GM12878 (cell line): ENCODE measurements at regions not wholly inside any gene's neighbourhood (a gene's known extent, or its start where the extent isn't known, plus 50 kb on each side); places are given as distances from the start of the nearest gene placed in this dataset.

Experiments
- ATAC-seq: fragments of 200-7000 bp; cut with Tn5 transposase; 3 replicates; pipeline ENCODE4 v1.9.1; 2020; ENCODE audit warnings: mild to moderate bottlenecking, moderate library complexity
- BruUV-seq: library from RNA; stranded (reverse); fragments of 400-500 nt; replicated peaks from 2 replicates; lab custom pipeline; 2021; lab: Mats Ljungman, UMichigan
- CTCF ChIA-PET: fragments of 300-600 bp; sonication (Branson Sonifier 250); formaldehyde crosslinking; extraction: SDS; loops from one replicate; lab custom pipeline; 2021; ENCODE audit warnings: inconsistent platforms; lab: Yijun Ruan, JAX
- POLR2A ChIA-PET: fragments of 350-600 bp; formaldehyde crosslinking; extraction: SDS; loops from one replicate; lab custom pipeline; 2021; ENCODE audit warnings: inconsistent platforms; lab: Charles Lee
- RAD21 ChIA-PET: fragments of 300-600 bp; sonication (Branson Sonifier 250); formaldehyde crosslinking; loops from one replicate; lab custom pipeline; 2023; ENCODE audit warnings: antibody characterized with exemption; ENCODE audit not compliant: unreplicated experiment; lab: Charles Lee
- SMC1A ChIA-PET: fragments of 300-600 bp; sonication (Branson Sonifier 250); formaldehyde crosslinking; loops from one replicate; lab custom pipeline; 2023; ENCODE audit not compliant: unreplicated experiment, uncharacterized antibody; lab: Charles Lee
- DNase-seq: peaks from one replicate; pipeline ENCODE4 v3.0.0-alpha.2; 2011; ENCODE audit warnings: low read depth, low spot score
- FAIRE-seq: peaks from 3 replicates; lab custom pipeline; 2011; peaks lifted over from hg19 to GRCh38; lab: Jason Lieb, UNC
- H2AFZ ChIP-seq: 2 replicates; pipeline ENCODE4 v1.6.0; 2011; ENCODE audit warnings: low read depth, low read length, control low read depth; ENCODE audit not compliant: control insufficient read depth
- H3K27ac ChIP-seq: 2 replicates; pipeline ENCODE4 v1.5.1; 2011; ENCODE audit warnings: control low read depth; ENCODE audit not compliant: control insufficient read depth, insufficient read depth
- H3K27me3 ChIP-seq, 2 experiments: replicated peaks in 1 of 2; 2 replicates each; pipeline versions ENCODE4 v1.6.0 to v1.6.1; 2011; ENCODE audit warnings: low read length in 1 of 2; ENCODE audit not compliant: control insufficient read depth in 2 of 2, insufficient read depth in 2 of 2
- H3K36me3 ChIP-seq, 2 experiments: 2 replicates each; pipeline ENCODE4 v1.5.1; 2011; ENCODE audit warnings: low read length in 1 of 2; ENCODE audit not compliant: control insufficient read depth in 2 of 2, insufficient read depth in 2 of 2
- H3K4me1 ChIP-seq: 2 replicates; pipeline ENCODE4 v1.6.1; 2011; ENCODE audit warnings: mild to moderate bottlenecking, low read length, moderate library complexity, mixed read lengths; ENCODE audit not compliant: control insufficient read depth, insufficient read depth
- H3K4me2 ChIP-seq: 2 replicates; pipeline ENCODE4 v1.6.0; 2011; ENCODE audit warnings: control low read depth; ENCODE audit not compliant: control insufficient read depth, insufficient read depth
- H3K4me3 ChIP-seq: fragments of 200-600 bp; sonication (generic); 2 replicates; pipeline ENCODE4 v1.5.1; 2016
- H3K79me2 ChIP-seq: 2 replicates; pipeline ENCODE4 v1.6.0; 2011; ENCODE audit warnings: low read length; ENCODE audit not compliant: control insufficient read depth, insufficient read depth
- H3K9ac ChIP-seq: 2 replicates; pipeline ENCODE4 v1.8.0; 2011; ENCODE audit warnings: low read length, control low read depth, mixed read lengths; ENCODE audit not compliant: control insufficient read depth, insufficient read depth
- H3K9me3 ChIP-seq: replicated peaks from 3 replicates; pipeline ENCODE4 v1.5.1; 2011; ENCODE audit warnings: mild to moderate bottlenecking, low read length; ENCODE audit not compliant: control insufficient read depth, insufficient read depth
- H4K20me1 ChIP-seq: 2 replicates; pipeline ENCODE4 v1.6.0; 2011; ENCODE audit not compliant: control insufficient read depth, insufficient read depth
- CBFB ChIP-seq: IDR thresholded peaks from 2 replicates; pipeline ENCODE4 v1.6.1; 2016; ENCODE audit warnings: antibody characterized with exemption, low read depth
- DPF2 ChIP-seq: fragments of 450-650 bp; IDR thresholded peaks from 2 replicates; pipeline ENCODE4 v1.6.1; 2017; ENCODE audit warnings: mild to moderate bottlenecking
- EP300 ChIP-seq, 2 experiments: fragments of 150-350 bp in 1 of 2; IDR thresholded peaks; 2 replicates each; pipeline ENCODE4 v1.6.1; 2011 to 2012; ENCODE audit warnings: low read depth in 2 of 2, low read length in 2 of 2, borderline replicate concordance in 1 of 2, improper control_type of control experiment in 1 of 2, inconsistent platforms in 1 of 2; ENCODE audit not compliant: control insufficient read depth in 1 of 2
- JUND ChIP-seq: IDR thresholded peaks from 2 replicates; pipeline ENCODE4 v1.6.1; 2012; ENCODE audit warnings: low read depth, mild to moderate bottlenecking, low read length, improper control_type of control experiment, moderate library complexity
- TARDBP ChIP-seq: IDR thresholded peaks from 2 replicates; pipeline ENCODE4 v1.6.1; 2016; ENCODE audit warnings: borderline replicate concordance
- WGBS: methylation state at CpG from one replicate; pipeline ENCODE4 v1.1.6; 2016; ENCODE audit warnings: low lambda C conversion rate; ENCODE audit not compliant: insufficient replicate concordance, insufficient coverage; ENCODE audit errors: missing lambda C conversion rate; 5-methylcytosine and 5-hydroxymethylcytosine counted together
- in situ Hi-C: fragments of 300-500 bp; cut with MboI; formaldehyde crosslinking; loops from 9 replicates; pipeline ENCODE4 v1.14.3; 2018; ENCODE audit warnings: mixed read lengths
- intact Hi-C: fragments of 100-400 bp; cut with micrococcal nuclease; formaldehyde crosslinking; loops from one replicate; pipeline ENCODE4 v1.14.2; 2022; ENCODE audit not compliant: unreplicated experiment
- TF ChIP-seq, protein P1 (sequence below): fragments of 450-650 bp; conservative IDR thresholded peaks from 2 replicates; pipeline ENCODE4 v1.6.1; 2017; ENCODE audit warnings: mild to moderate bottlenecking, moderate library complexity
- TF ChIP-seq, protein P2 (sequence below): fragments of 450-650 bp; IDR thresholded peaks from 2 replicates; pipeline ENCODE4 v1.6.1; 2018; ENCODE audit warnings: borderline replicate concordance, mild to moderate bottlenecking; ENCODE audit not compliant: partially characterized antibody
- TF ChIP-seq, protein P3 (sequence below): fragments of 150-350 bp; IDR thresholded peaks from 2 replicates; pipeline ENCODE4 v1.6.1; 2014; ENCODE audit warnings: mild to moderate bottlenecking, low read depth, low read length
- TF ChIP-seq, protein P4 (sequence below): fragments of 450-650 bp; IDR thresholded peaks from 2 replicates; pipeline ENCODE4 v1.6.1; 2016; ENCODE audit warnings: mild to moderate bottlenecking
- TF ChIP-seq, protein P5 (sequence below): fragments of 450-650 bp; IDR thresholded peaks from 2 replicates; pipeline ENCODE4 v1.6.1; 2017; ENCODE audit warnings: mild to moderate bottlenecking, moderate library complexity

DNA sequence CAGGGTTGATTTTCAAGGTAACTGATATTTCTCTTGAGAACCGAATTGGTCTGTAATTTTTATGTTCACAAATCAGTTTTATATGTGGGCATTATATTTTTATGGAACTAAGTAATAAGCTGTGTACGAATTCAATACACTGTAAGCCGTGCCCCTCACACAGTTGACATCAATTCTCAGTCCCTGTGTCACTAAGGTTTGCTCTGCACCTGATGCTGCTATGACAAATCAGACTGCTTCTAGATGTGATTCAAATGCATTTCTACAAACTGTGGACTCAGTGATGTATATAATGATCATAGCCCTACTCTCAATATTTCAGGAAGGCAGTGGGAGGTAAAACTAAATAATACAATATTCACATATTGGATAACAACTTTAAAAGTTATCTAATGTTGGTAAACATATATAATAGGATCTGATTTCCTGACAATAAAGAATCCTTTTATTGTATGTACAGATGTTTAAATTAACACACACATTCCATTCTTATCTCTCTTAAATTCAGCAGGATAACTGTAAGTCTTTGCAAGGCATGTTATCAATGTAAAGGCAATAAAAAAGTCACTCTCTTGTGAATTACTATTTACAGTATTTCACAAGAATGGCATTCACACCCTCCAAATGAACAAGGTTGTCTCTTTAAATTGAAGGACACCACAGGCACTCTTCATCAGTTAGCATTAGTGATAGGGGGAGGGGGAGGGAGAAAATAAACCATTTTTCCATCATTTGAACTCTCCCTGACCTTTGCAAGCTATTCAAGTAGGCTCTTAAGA lies 87.2 kb upstream of the SOX5 start:
- H3K4me1 ChIP-seq = no peaks in the 10 kb centered on the region
- H3K9ac ChIP-seq = no peak overlapping the region
- CTCF ChIA-PET = no interaction called here
- H3K4me2 ChIP-seq = no peak overlapping the region
- no peak overlapping the region for H3K27ac ChIP-seq
- SMC1A ChIA-PET = interaction anchor here (0.6 kb wide), 1 partner anchor 660 kb away, joined by 3 read pairs; no protein-coding TSS in a partner anchor
- in situ Hi-C loops = no loop called here
- POLR2A ChIA-PET = no interaction called here
- H3K4me3 ChIP-seq = no peak overlapping the region
- no peak for FAIRE-seq
- WGBS = 0% methylated on average over 3 of the region's 3 CpGs
- H3K36me3 ChIP-seq = no peaks in the 10 kb centered on the region
- TF ChIP-seq, protein P1, sequence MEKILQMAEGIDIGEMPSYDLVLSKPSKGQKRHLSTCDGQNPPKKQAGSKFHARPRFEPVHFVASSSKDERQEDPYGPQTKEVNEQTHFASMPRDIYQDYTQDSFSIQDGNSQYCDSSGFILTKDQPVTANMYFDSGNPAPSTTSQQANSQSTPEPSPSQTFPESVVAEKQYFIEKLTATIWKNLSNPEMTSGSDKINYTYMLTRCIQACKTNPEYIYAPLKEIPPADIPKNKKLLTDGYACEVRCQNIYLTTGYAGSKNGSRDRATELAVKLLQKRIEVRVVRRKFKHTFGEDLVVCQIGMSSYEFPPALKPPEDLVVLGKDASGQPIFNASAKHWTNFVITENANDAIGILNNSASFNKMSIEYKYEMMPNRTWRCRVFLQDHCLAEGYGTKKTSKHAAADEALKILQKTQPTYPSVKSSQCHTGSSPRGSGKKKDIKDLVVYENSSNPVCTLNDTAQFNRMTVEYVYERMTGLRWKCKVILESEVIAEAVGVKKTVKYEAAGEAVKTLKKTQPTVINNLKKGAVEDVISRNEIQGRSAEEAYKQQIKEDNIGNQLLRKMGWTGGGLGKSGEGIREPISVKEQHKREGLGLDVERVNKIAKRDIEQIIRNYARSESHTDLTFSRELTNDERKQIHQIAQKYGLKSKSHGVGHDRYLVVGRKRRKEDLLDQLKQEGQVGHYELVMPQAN = no peak
- TF ChIP-seq, protein P2, sequence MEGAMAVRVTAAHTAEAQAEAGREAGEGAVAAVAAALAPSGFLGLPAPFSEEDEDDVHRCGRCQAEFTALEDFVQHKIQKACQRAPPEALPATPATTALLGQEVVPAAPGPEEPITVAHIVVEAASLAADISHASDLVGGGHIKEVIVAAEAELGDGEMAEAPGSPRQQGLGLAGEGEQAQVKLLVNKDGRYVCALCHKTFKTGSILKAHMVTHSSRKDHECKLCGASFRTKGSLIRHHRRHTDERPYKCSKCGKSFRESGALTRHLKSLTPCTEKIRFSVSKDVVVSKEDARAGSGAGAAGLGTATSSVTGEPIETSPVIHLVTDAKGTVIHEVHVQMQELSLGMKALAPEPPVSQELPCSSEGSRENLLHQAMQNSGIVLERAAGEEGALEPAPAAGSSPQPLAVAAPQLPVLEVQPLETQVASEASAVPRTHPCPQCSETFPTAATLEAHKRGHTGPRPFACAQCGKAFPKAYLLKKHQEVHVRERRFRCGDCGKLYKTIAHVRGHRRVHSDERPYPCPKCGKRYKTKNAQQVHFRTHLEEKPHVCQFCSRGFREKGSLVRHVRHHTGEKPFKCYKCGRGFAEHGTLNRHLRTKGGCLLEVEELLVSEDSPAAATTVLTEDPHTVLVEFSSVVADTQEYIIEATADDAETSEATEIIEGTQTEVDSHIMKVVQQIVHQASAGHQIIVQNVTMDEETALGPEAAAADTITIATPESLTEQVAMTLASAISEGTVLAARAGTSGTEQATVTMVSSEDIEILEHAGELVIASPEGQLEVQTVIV = no peak
- TF ChIP-seq CBFB = no peak
- TF ChIP-seq DPF2 = no peak
- no peak for TF ChIP-seq EP300 (IDR thresholded peaks at IDR 0.05; ENCODE audit: borderline replicate concordance in 1 of 2, control insufficient read depth in 1 of 2, low read depth in 2 of 2, low read length in 2 of 2)
- no peak for TF ChIP-seq TARDBP
- TF ChIP-seq JUND = no peak
- TF ChIP-seq, protein P3, sequence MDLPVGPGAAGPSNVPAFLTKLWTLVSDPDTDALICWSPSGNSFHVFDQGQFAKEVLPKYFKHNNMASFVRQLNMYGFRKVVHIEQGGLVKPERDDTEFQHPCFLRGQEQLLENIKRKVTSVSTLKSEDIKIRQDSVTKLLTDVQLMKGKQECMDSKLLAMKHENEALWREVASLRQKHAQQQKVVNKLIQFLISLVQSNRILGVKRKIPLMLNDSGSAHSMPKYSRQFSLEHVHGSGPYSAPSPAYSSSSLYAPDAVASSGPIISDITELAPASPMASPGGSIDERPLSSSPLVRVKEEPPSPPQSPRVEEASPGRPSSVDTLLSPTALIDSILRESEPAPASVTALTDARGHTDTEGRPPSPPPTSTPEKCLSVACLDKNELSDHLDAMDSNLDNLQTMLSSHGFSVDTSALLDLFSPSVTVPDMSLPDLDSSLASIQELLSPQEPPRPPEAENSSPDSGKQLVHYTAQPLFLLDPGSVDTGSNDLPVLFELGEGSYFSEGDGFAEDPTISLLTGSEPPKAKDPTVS = no peak
- TF ChIP-seq, protein P4, sequence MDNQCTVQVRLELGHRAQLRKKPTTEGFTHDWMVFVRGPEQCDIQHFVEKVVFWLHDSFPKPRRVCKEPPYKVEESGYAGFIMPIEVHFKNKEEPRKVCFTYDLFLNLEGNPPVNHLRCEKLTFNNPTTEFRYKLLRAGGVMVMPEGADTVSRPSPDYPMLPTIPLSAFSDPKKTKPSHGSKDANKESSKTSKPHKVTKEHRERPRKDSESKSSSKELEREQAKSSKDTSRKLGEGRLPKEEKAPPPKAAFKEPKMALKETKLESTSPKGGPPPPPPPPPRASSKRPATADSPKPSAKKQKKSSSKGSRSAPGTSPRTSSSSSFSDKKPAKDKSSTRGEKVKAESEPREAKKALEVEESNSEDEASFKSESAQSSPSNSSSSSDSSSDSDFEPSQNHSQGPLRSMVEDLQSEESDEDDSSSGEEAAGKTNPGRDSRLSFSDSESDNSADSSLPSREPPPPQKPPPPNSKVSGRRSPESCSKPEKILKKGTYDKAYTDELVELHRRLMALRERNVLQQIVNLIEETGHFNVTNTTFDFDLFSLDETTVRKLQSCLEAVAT = no peak
- TF ChIP-seq, protein P5, sequence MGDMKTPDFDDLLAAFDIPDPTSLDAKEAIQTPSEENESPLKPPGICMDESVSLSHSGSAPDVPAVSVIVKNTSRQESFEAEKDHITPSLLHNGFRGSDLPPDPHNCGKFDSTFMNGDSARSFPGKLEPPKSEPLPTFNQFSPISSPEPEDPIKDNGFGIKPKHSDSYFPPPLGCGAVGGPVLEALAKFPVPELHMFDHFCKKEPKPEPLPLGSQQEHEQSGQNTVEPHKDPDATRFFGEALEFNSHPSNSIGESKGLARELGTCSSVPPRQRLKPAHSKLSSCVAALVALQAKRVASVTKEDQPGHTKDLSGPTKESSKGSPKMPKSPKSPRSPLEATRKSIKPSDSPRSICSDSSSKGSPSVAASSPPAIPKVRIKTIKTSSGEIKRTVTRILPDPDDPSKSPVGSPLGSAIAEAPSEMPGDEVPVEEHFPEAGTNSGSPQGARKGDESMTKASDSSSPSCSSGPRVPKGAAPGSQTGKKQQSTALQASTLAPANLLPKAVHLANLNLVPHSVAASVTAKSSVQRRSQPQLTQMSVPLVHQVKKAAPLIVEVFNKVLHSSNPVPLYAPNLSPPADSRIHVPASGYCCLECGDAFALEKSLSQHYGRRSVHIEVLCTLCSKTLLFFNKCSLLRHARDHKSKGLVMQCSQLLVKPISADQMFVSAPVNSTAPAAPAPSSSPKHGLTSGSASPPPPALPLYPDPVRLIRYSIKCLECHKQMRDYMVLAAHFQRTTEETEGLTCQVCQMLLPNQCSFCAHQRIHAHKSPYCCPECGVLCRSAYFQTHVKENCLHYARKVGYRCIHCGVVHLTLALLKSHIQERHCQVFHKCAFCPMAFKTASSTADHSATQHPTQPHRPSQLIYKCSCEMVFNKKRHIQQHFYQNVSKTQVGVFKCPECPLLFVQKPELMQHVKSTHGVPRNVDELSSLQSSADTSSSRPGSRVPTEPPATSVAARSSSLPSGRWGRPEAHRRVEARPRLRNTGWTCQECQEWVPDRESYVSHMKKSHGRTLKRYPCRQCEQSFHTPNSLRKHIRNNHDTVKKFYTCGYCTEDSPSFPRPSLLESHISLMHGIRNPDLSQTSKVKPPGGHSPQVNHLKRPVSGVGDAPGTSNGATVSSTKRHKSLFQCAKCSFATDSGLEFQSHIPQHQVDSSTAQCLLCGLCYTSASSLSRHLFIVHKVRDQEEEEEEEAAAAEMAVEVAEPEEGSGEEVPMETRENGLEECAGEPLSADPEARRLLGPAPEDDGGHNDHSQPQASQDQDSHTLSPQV = no peak
- H3K9me3 ChIP-seq = no peaks in the 10 kb centered on the region
- H4K20me1 ChIP-seq = no peaks in the 10 kb centered on the region
- no peak for ATAC-seq
- RAD21 ChIA-PET = no interaction called here
- H2AFZ ChIP-seq = no peak overlapping the region
- BruUV-seq = no TSS peak
- no peak for DNase-seq
- no peaks in the 10 kb centered on the region for H3K79me2 ChIP-seq
- H3K27me3 ChIP-seq = no peaks in the 10 kb centered on the region
- intact Hi-C loops = no loop called here
